ENCODE measurements at regions not wholly inside any gene's neighbourhood (a gene's known extent, or its start where the extent isn't known, plus 50 kb on each side); places are given as distances from the start of the nearest gene placed in this dataset.

DNA sequence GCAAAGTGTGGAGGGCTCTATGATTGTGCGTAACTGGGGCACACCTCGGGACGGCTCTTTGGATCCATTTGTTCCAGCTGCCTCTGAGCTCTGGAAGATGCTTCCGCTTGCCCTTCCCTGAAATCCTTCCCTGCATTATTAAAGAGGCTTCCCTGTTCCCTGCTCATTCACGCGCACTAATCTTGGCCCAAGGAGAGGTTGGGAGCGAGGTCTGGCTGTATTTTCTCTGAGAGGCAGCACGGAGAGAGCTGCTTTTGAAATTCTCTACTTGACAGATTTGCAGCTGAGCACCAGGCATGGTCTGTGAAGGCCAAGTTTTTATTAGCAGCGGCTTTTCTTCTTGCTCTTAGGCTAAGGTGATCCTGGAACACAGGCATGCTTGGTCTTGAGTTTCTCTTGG is 94.8 kb upstream of the NTM start:
- peaks cover 6% of the 10 kb centered on the region for H3K27me3 Mint-ChIP-seq (ENCODE audit: low read depth, poor library complexity)
- no peak overlapping the region for H3K27ac Mint-ChIP-seq
- peaks cover 8% of the 10 kb centered on the region for H3K4me1 Mint-ChIP-seq
- H3K36me3 Mint-ChIP-seq (ENCODE audit: low read depth), result no peaks in the 10 kb centered on the region
- TF ChIP-seq, protein P1, sequence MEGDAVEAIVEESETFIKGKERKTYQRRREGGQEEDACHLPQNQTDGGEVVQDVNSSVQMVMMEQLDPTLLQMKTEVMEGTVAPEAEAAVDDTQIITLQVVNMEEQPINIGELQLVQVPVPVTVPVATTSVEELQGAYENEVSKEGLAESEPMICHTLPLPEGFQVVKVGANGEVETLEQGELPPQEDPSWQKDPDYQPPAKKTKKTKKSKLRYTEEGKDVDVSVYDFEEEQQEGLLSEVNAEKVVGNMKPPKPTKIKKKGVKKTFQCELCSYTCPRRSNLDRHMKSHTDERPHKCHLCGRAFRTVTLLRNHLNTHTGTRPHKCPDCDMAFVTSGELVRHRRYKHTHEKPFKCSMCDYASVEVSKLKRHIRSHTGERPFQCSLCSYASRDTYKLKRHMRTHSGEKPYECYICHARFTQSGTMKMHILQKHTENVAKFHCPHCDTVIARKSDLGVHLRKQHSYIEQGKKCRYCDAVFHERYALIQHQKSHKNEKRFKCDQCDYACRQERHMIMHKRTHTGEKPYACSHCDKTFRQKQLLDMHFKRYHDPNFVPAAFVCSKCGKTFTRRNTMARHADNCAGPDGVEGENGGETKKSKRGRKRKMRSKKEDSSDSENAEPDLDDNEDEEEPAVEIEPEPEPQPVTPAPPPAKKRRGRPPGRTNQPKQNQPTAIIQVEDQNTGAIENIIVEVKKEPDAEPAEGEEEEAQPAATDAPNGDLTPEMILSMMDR (IDR thresholded peaks at IDR 0.05), result no peak
- no peak overlapping the region for H3K4me3 Mint-ChIP-seq
- DNase-seq, result no peak
- peaks cover 23% of the 10 kb centered on the region for H3K9me3 Mint-ChIP-seq

DNA sequence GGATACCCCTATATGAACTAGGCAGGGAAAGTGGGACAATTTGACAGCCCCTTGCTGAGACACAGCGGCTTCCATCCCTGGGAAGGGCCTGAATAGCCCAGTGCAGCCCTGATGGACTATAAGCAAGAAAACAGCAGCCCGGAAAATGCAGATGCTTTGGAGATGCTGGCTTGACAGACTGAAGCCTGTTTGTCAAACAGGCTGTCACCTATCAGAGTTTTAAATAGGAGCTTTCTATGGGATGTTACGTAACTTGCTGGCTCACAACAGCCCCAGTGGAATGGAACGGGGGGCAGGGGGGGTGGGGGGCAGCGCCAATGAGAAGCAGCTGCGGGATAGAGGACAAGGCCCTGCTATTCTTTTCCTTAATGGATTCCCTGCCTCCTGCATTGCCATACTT is 91.9 kb upstream of the NTM start:
- Mint-ChIP-seq H3K36me3 (ENCODE audit: low read depth) (no peaks in the 10 kb centered on the region), H3K4me3 (no peak overlapping the region), H3K4me1 (peaks cover 8% of the 10 kb centered on the region), H3K9me3 (no peaks in the 10 kb centered on the region), H3K27ac (no peak overlapping the region), H3K27me3 (ENCODE audit: low read depth, poor library complexity) (peaks cover 6% of the 10 kb centered on the region)
- TF ChIP-seq, protein P1 (IDR thresholded peaks at IDR 0.05), result no peak
- DNase-seq, result no peak

DNA sequence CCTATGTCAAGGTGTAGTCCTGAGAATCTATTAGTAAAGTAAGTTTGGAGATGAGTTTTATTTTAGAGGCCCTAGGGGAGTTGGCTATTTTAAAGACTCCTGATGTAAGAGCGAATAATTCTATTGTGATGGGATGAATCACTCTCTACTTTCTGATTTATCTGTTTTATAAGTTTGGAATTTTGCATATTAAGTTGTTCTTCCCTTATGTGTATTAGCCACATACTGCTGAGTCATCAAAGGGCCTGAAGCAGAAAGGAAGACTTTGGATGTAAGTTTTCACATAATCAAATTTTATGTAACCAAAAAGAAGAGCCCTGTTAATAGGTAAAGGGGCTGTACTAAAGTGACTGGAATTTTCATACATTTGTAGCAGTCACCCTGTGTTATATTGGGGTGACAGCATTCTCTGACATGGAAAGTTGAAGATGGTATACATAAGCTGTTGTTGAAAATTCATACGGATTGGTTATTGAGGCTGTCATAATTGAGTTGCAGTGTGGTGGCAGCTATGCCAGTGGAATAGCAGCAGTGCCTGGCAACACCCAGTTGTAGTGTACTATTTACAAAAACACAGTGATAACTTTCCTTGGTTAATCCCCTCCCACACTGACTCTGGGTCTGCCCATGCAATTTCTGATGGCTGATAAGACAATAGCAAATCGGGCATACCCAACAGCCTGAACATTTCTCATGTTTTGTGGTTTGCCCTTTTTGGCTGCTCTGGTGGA is 90.6 kb upstream of the NTM start:
- Mint-ChIP-seq H3K27me3 (ENCODE audit: low read depth, poor library complexity) (peaks cover 6% of the 10 kb centered on the region), H3K27ac (no peak overlapping the region), H3K36me3 (ENCODE audit: low read depth) (no peaks in the 10 kb centered on the region), H3K4me1 (peaks cover 8% of the 10 kb centered on the region), H3K4me3 (no peak overlapping the region), H3K9me3 (no peaks in the 10 kb centered on the region)
- DNase-seq, result no peak
- TF ChIP-seq, protein P1 (IDR thresholded peaks at IDR 0.05), result no peak

DNA sequence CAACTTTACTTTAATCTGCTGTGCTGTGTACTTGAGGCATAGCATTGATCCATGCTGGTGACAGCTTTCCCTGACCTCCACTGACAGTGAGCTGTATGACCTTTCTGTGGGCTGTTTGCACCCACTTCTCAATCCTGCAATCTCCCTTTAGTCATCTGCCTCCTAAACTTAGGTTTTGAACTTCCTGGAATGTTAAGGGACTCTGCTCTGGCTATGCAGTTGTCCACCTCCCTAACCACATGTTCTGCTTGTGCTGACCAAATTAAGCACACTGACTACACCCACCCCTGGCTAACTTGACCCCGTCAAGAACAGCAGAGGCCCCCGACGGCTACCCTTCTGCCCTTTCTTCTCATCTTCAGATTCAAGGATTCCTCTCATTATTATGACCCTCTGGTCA is 89.1 kb upstream of the NTM start:
- Mint-ChIP-seq H3K27ac (no peak overlapping the region), H3K36me3 (ENCODE audit: low read depth) (no peaks in the 10 kb centered on the region), H3K4me3 (no peak overlapping the region), H3K4me1 (no peaks in the 10 kb centered on the region), H3K9me3 (no peaks in the 10 kb centered on the region), H3K27me3 (ENCODE audit: low read depth, poor library complexity) (peaks cover 6% of the 10 kb centered on the region)
- DNase-seq, result no peak
- TF ChIP-seq, protein P1 (IDR thresholded peaks at IDR 0.05), result no peak

DNA sequence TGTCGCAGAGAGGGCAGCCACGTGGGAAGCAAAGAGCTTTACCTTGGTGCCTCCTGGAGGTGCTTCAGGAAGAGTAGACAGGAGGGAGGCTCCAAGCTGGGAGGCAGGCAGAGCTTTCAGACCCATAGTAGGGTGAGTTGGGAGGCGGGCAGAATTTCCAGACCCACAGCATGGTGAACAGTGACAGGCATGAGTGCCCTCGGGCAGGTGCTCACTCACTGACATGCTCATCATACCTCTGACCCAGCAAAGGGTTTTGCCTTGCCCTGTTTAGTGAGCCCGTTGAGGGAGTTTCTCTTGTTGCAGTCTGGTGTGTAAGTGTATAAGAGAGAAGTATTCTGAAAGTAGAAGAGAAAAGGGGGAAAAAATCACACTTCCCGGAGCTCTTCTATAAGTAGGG is 86.4 kb upstream of the NTM start:
- Mint-ChIP-seq H3K36me3 (ENCODE audit: low read depth) (no peaks in the 10 kb centered on the region), H3K27ac (no peak overlapping the region), H3K27me3 (ENCODE audit: low read depth, poor library complexity) (no peaks in the 10 kb centered on the region), H3K9me3 (no peaks in the 10 kb centered on the region), H3K4me1 (no peaks in the 10 kb centered on the region), H3K4me3 (no peak overlapping the region)
- DNase-seq, result no peak
- TF ChIP-seq, protein P1 (IDR thresholded peaks at IDR 0.05), result no peak

DNA sequence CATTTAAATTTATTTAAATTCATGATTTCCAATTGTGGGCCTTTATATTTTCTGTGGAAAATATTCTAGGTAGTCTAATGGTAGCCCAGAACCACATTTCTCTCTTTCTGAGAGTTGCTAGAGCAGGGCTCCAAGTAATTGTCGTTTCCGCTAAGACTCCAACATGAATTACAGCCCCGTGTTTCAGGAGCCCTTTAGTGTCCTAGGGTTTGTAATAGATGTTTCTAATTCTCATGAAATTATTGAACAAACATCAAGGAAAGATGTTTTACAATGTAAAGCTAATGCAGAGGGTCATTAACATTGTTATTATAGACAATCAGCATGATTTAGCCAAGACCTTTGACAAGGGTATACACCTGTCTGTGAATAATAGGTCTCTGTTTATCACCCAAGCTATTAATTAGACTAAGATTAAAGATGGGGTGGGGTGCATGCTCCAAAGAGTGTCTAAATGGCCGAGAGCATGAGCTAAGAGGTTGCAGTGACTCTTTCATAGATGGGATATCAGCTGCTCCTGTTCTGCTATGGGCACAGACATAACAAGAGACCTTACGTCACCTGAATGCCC is 81.8 kb upstream of the NTM start:
- DNase-seq, result no peak
- TF ChIP-seq, protein P1 (IDR thresholded peaks at IDR 0.05), result no peak
- Mint-ChIP-seq H3K4me1 (peaks cover 29% of the 10 kb centered on the region), H3K9me3 (no peaks in the 10 kb centered on the region), H3K27me3 (ENCODE audit: low read depth, poor library complexity) (no peaks in the 10 kb centered on the region), H3K27ac (no peak overlapping the region), H3K4me3 (no peak overlapping the region), H3K36me3 (ENCODE audit: low read depth) (no peaks in the 10 kb centered on the region)
